HepG2 (cell line): ENCODE measurements at regions not wholly inside any gene's neighbourhood (a gene's known extent, or its start where the extent isn't known, plus 50 kb on each side); places are given as distances from the start of the nearest gene placed in this dataset.

Experiments
- ATAC-seq: fragments of 200-7000 bp; cut with Tn5 transposase; 3 replicates; pipeline ENCODE4 v1.9.1; 2020; ENCODE audit warnings: mild to moderate bottlenecking, moderate library complexity
- BruUV-seq: library from RNA; stranded (reverse); fragments of 400-500 nt; replicated peaks from 2 replicates; lab custom pipeline; 2021; lab: Mats Ljungman, UMichigan
- CTCF ChIA-PET: fragments of 300-600 bp; formaldehyde crosslinking; extraction: SDS; loops from one replicate; lab custom pipeline; 2021; ENCODE audit warnings: low total read pairs, inconsistent platforms, low intra/inter-chr PET ratio; lab: Yijun Ruan, JAX
- POLR2A ChIA-PET: fragments of 350-600 bp; sonication (Branson Sonifier 250); formaldehyde crosslinking; loops from one replicate; lab custom pipeline; 2020; ENCODE audit warnings: antibody characterized with exemption, inconsistent platforms; lab: Yijun Ruan, JAX
- DNase-seq: peaks from one replicate; pipeline ENCODE4 v3.0.0-alpha.2; 2015; ENCODE audit warnings: low spot score
- FAIRE-seq: peaks from 3 replicates; lab custom pipeline; 2011; peaks lifted over from hg19 to GRCh38; lab: Jason Lieb, UNC
- H2AFZ ChIP-seq: one replicate; pipeline ENCODE4 v1.6.1; 2011; ENCODE audit warnings: low read length, inconsistent platforms
- H3K27ac ChIP-seq: fragments of 300-600 bp; 3 replicates; pipeline ENCODE4 v1.8.0; 2011; ENCODE audit warnings: mixed run types, mild to moderate bottlenecking, mixed read lengths, low read length, inconsistent platforms; ENCODE audit not compliant: insufficient read depth; ENCODE audit errors: extremely low read length
- H3K27me3 ChIP-seq, 2 experiments: fragments of 200-600 bp in 1 of 2; 2 replicates in 1 of 2; 3 replicates in 1 of 2; pipeline versions ENCODE4 v1.6.0 to v1.8.0; 2011; ENCODE audit warnings: low read length in 2 of 2, mild to moderate bottlenecking in 2 of 2, moderate library complexity in 2 of 2, inconsistent platforms in 1 of 2; ENCODE audit not compliant: insufficient read depth in 2 of 2, control insufficient read depth in 1 of 2
- H3K36me3 ChIP-seq, 2 experiments: fragments of 200-600 bp in 1 of 2; replicated peaks in 1 of 2; 2 replicates in 1 of 2; 3 replicates in 1 of 2; pipeline versions ENCODE4 v1.5.1 to v1.8.0; 2011; ENCODE audit warnings: low read length in 2 of 2, inconsistent platforms in 1 of 2; ENCODE audit not compliant: insufficient read depth in 2 of 2, control insufficient read depth in 1 of 2
- H3K4me1 ChIP-seq: 2 replicates; pipeline ENCODE4 v1.5.1; 2012; ENCODE audit warnings: low read length, inconsistent platforms; ENCODE audit not compliant: insufficient read depth
- H3K4me2 ChIP-seq: 2 replicates; pipeline ENCODE4 v1.6.0; 2011; ENCODE audit warnings: low read depth, low read length, inconsistent platforms
- H3K4me3 ChIP-seq, 3 experiments: fragments of 200-600 bp in 1 of 3; sonication (generic), shearing (Covaris generic) in 1 of 3; replicated peaks in 1 of 3; 2 replicates each; pipeline ENCODE4 v1.5.1; 2011 to 2016; ENCODE audit warnings: low read length in 3 of 3, inconsistent platforms in 2 of 3, low read depth in 2 of 3, mild to moderate bottlenecking in 2 of 3, control low read depth in 1 of 3, mixed read lengths in 1 of 3; ENCODE audit not compliant: insufficient read depth in 1 of 3
- H3K79me2 ChIP-seq: one replicate; pipeline ENCODE4 v1.6.1; 2011; ENCODE audit warnings: low read length, inconsistent platforms; ENCODE audit not compliant: insufficient read depth
- H3K9ac ChIP-seq: 2 replicates; pipeline ENCODE4 v1.6.0; 2011; ENCODE audit warnings: mild to moderate bottlenecking, low read depth, low read length, inconsistent platforms; ENCODE audit not compliant: insufficient read depth
- H3K9me3 ChIP-seq: 2 replicates; pipeline ENCODE4 v1.5.1; 2012; ENCODE audit warnings: mild to moderate bottlenecking, low read length
- H4K20me1 ChIP-seq: 2 replicates; pipeline ENCODE4 v1.6.0; 2011; ENCODE audit warnings: inconsistent platforms, mild to moderate bottlenecking, low read length, moderate library complexity; ENCODE audit not compliant: insufficient read depth
- CAMTA2 ChIP-seq: sonication (generic); formaldehyde crosslinking; IDR thresholded peaks from 2 replicates; pipeline ENCODE4 v1.4.0; 2020; ENCODE audit warnings: mild to moderate bottlenecking, missing genetic modification reagents, borderline replicate concordance
- HOXA5 ChIP-seq: sonication (generic); formaldehyde crosslinking; IDR thresholded peaks from 2 replicates; pipeline ENCODE4 v1.4.0; 2020; ENCODE audit warnings: missing genetic modification reagents
- NFIC ChIP-seq: IDR thresholded peaks from 2 replicates; pipeline ENCODE4 v1.6.1; 2012; ENCODE audit warnings: mild to moderate bottlenecking, low read length, inconsistent platforms
- PAWR ChIP-seq: sonication (generic); formaldehyde crosslinking; IDR thresholded peaks from 2 replicates; pipeline ENCODE4 v1.4.0; 2020; ENCODE audit warnings: missing genetic modification reagents, mild to moderate bottlenecking, borderline replicate concordance
- RNF2 ChIP-seq: fragments of 450-650 bp; conservative IDR thresholded peaks from 2 replicates; pipeline ENCODE4 v1.6.1; 2016; ENCODE audit warnings: low read depth
- SCMH1 ChIP-seq: sonication (generic); formaldehyde crosslinking; IDR thresholded peaks from 2 replicates; pipeline ENCODE4 v1.9.0; 2021; ENCODE audit warnings: missing genetic modification reagents, mild to moderate bottlenecking, borderline replicate concordance
- SP5 ChIP-seq: IDR thresholded peaks from 2 replicates; pipeline ENCODE4 v1.6.1; 2016; ENCODE audit warnings: low read depth, borderline replicate concordance
- WIZ ChIP-seq: sonication (generic); formaldehyde crosslinking; IDR thresholded peaks from 2 replicates; pipeline ENCODE4 v1.5.1; 2020; ENCODE audit warnings: mild to moderate bottlenecking, missing genetic modification reagents
- ZNF136 ChIP-seq: sonication (generic); formaldehyde crosslinking; IDR thresholded peaks from 2 replicates; pipeline ENCODE4 v1.8.1; 2022; ENCODE audit warnings: low read depth, mild to moderate bottlenecking, moderate library complexity, missing genetic modification reagents
- ZNF337 ChIP-seq: sonication (generic); formaldehyde crosslinking; IDR thresholded peaks from 2 replicates; pipeline ENCODE4 v1.5.1; 2020; ENCODE audit warnings: missing genetic modification reagents, low read depth, mild to moderate bottlenecking, borderline replicate concordance
- ZNF577 ChIP-seq: sonication (generic); formaldehyde crosslinking; IDR thresholded peaks from 2 replicates; pipeline ENCODE4 v1.4.0; 2020; ENCODE audit warnings: mild to moderate bottlenecking, low read depth, missing genetic modification reagents, borderline replicate concordance
- WGBS: methylation state at CpG from one replicate; pipeline ENCODE4 v1.1.6; 2017; ENCODE audit warnings: low lambda C conversion rate; 5-methylcytosine and 5-hydroxymethylcytosine counted together
- in situ Hi-C: cut with HindIII; loops from 2 replicates; pipeline ENCODE4 v1.10.0; 2017; ENCODE audit warnings: low pct_unique_long_range_greater_than_20kb; ENCODE audit not compliant: extremely low pct_ligation_motif_present
- intact Hi-C: fragments of 100-400 bp; cut with micrococcal nuclease; formaldehyde crosslinking; loops from one replicate; pipeline ENCODE4 v1.10.0; 2022; ENCODE audit not compliant: unreplicated experiment
- TF ChIP-seq, protein P1 (sequence below): sonication (generic); formaldehyde crosslinking; IDR thresholded peaks from 2 replicates; pipeline ENCODE4 v1.4.0; 2020; ENCODE audit warnings: missing genetic modification reagents
- TF ChIP-seq, protein P2 (sequence below): sonication (generic); formaldehyde crosslinking; IDR thresholded peaks from 2 replicates; pipeline ENCODE4 v1.4.0; 2020; ENCODE audit warnings: mild to moderate bottlenecking, missing genetic modification reagents

- no peak for DNase-seq
- no peaks in the 10 kb centered on the region for H3K36me3 ChIP-seq
- no peak overlapping the region for H3K9ac ChIP-seq
- no peak for ATAC-seq
- H3K79me2 ChIP-seq = no peaks in the 10 kb centered on the region
- H3K4me1 ChIP-seq = no peaks in the 10 kb centered on the region
- H3K4me3 ChIP-seq = no peak overlapping the region
- no peak for FAIRE-seq
- H3K9me3 ChIP-seq = no peaks in the 10 kb centered on the region
- ChIA-PET CTCF (no interaction called here), POLR2A (no interaction called here)
- 32% methylated on average over 4 of the region's 4 CpGs for WGBS
- no peak overlapping the region for H2AFZ ChIP-seq
- intact Hi-C loops = no loop called here
- H3K27me3 ChIP-seq = no peaks in the 10 kb centered on the region
- BruUV-seq = no TSS peak
- H3K4me2 ChIP-seq = no peak overlapping the region
- in situ Hi-C loops = no loop called here
- H3K27ac ChIP-seq = no peak overlapping the region
- no peaks in the 10 kb centered on the region for H4K20me1 ChIP-seq
- no peak for TF ChIP-seq SP5 (CRISPR knock-in tag)
- no peak for TF ChIP-seq ZNF136 (CRISPR knock-in tag)
- TF ChIP-seq RNF2 = no peak
- TF ChIP-seq ZNF577 (CRISPR knock-in tag) = no peak
- no peak for TF ChIP-seq PAWR (CRISPR knock-in tag)
- no peak for TF ChIP-seq HOXA5 (CRISPR knock-in tag)
- no peak for TF ChIP-seq SCMH1 (CRISPR knock-in tag)
- no peak for TF ChIP-seq NFIC
- TF ChIP-seq, protein P1, sequence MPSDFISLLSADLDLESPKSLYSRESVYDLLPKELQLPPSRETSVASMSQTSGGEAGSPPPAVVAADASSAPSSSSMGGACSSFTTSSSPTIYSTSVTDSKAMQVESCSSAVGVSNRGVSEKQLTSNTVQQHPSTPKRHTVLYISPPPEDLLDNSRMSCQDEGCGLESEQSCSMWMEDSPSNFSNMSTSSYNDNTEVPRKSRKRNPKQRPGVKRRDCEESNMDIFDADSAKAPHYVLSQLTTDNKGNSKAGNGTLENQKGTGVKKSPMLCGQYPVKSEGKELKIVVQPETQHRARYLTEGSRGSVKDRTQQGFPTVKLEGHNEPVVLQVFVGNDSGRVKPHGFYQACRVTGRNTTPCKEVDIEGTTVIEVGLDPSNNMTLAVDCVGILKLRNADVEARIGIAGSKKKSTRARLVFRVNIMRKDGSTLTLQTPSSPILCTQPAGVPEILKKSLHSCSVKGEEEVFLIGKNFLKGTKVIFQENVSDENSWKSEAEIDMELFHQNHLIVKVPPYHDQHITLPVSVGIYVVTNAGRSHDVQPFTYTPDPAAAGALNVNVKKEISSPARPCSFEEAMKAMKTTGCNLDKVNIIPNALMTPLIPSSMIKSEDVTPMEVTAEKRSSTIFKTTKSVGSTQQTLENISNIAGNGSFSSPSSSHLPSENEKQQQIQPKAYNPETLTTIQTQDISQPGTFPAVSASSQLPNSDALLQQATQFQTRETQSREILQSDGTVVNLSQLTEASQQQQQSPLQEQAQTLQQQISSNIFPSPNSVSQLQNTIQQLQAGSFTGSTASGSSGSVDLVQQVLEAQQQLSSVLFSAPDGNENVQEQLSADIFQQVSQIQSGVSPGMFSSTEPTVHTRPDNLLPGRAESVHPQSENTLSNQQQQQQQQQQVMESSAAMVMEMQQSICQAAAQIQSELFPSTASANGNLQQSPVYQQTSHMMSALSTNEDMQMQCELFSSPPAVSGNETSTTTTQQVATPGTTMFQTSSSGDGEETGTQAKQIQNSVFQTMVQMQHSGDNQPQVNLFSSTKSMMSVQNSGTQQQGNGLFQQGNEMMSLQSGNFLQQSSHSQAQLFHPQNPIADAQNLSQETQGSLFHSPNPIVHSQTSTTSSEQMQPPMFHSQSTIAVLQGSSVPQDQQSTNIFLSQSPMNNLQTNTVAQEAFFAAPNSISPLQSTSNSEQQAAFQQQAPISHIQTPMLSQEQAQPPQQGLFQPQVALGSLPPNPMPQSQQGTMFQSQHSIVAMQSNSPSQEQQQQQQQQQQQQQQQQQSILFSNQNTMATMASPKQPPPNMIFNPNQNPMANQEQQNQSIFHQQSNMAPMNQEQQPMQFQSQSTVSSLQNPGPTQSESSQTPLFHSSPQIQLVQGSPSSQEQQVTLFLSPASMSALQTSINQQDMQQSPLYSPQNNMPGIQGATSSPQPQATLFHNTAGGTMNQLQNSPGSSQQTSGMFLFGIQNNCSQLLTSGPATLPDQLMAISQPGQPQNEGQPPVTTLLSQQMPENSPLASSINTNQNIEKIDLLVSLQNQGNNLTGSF (CRISPR knock-in tag) = no peak
- TF ChIP-seq CAMTA2 = no peak
- TF ChIP-seq, protein P2, sequence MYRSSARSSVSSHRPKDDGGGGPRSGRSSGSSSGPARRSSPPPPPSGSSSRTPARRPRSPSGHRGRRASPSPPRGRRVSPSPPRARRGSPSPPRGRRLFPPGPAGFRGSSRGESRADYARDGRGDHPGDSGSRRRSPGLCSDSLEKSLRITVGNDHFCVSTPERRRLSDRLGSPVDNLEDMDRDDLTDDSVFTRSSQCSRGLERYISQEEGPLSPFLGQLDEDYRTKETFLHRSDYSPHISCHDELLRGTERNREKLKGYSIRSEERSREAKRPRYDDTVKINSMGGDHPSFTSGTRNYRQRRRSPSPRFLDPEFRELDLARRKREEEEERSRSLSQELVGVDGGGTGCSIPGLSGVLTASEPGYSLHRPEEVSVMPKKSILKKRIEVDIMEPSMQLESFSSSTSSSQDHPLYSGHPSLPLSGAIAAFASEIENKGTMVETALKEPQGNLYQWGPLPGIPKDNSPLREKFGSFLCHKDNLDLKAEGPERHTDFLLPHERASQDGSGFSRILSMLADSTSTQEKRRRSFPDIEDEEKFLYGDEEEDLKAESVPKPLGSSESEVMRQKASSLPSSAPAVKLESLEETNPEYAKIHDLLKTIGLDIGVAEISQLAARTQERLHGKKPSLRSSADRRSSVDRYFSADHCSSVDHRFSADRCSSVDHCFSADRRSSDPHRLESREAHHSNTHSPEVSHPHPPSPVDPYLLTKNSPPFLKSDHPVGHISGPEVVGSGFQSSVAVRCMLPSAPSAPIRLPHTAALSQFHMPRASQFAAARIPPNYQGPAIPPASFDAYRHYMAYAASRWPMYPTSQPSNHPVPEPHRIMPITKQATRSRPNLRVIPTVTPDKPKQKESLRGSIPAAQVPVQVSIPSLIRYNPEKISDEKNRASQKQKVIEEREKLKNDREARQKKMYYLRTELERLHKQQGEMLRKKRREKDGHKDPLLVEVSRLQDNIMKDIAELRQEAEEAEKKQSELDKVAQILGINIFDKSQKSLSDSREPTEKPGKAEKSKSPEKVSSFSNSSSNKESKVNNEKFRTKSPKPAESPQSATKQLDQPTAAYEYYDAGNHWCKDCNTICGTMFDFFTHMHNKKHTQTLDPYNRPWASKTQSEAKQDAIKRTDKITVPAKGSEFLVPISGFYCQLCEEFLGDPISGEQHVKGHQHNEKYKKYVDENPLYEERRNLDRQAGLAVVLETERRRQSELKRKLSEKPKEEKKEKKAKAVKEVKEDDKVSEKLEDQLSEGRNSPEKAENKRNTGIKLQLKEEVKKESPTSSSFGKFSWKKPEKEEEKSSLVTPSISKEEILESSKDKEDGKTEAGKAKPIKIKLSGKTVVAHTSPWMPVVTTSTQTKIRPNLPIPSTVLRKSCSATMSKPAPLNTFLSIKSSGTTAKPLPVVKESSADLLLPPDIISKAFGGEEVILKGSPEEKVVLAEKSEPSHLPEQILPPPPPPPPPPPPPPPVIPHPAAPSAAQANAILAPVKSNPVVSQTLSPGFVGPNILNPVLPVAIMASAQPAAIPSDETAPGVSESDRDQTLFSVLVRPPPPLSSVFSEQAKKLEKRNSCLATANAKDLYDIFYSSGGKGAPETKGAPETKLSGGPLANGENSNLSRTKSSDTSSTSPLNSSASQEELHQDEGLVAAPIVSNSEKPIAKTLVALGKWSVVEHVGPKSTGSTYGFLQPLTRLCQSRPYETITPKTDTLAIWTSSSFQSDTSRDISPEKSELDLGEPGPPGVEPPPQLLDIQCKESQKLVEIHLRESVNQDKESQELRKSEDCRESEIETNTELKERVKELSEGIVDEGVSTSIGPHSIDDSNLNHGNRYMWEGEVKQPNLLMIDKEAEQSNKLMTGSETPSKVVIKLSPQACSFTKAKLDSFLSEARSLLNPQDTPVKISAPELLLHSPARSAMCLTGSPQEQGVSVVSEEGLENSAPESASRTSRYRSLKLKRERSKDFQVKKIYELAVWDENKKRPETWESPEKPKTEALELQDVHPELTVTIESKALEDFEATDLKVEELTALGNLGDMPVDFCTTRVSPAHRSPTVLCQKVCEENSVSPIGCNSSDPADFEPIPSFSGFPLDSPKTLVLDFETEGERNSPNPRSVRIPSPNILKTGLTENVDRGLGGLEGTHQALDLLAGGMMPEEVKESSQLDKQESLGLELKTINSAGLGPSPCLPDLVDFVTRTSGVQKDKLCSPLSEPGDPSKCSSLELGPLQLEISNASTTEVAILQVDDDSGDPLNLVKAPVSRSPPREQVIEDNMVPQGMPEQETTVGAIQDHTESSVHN (CRISPR knock-in tag) = no peak
- TF ChIP-seq WIZ = no peak
- no peak for TF ChIP-seq ZNF337 (CRISPR knock-in tag)
Observed at GRCh38 chr2:41242001-41242331, 790.1 kb upstream of the SLC8A1 start.
